ENCODE measurements at regions not wholly inside any gene's neighbourhood (a gene's known extent, or its start where the extent isn't known, plus 50 kb on each side); places are given as distances from the start of the nearest gene placed in this dataset.
"Not testable (repeated sequence)": the region's sequence is repeated elsewhere in the genome, so short reads cannot be mapped to it uniquely, and the experiment has no call there.

GRCh38 chr2:111278133-111278532 lies 157.4 kb downstream of the BCL2L11 start:
- H4K20me1 ChIP-seq (replicated peaks; ENCODE audit: control insufficient read depth, extremely low read depth, insufficient read depth, low read length); BruUV-seq (replicated peaks); intact Hi-C loops (cut with micrococcal nuclease); DNase-seq (ENCODE audit: low read depth, low spot score); H3K9me3 ChIP-seq (replicated peaks; ENCODE audit: control insufficient read depth, insufficient read depth, low read length); H3K9ac ChIP-seq (replicated peaks; ENCODE audit: extremely low read depth, insufficient read depth, low read length); H3K79me2 ChIP-seq (ENCODE audit: control insufficient read depth, insufficient read depth, low read length); H3K4me2 ChIP-seq (ENCODE audit: insufficient read depth, low read length); H3K9me1 ChIP-seq (replicated peaks; ENCODE audit: control insufficient read depth, extremely low read depth, insufficient read depth, low read length); H3K4me1 ChIP-seq (ENCODE audit: control insufficient read depth, extremely low read depth, insufficient read depth, low read length); H2AFZ ChIP-seq (ENCODE audit: low read depth, low read length); H3K36me3 ChIP-seq (ENCODE audit: control insufficient read depth in 2 of 2, extremely low read depth in 1 of 2, insufficient read depth in 2 of 2, low read length in 2 of 2); FAIRE-seq; H3K27me3 ChIP-seq (ENCODE audit: control insufficient read depth in 2 of 2, insufficient read depth in 2 of 2, low read length in 2 of 2); POLR2A ChIA-PET; H3K4me3 ChIP-seq (replicated peaks in 1 of 3; ENCODE audit: insufficient read depth in 1 of 3, low read depth in 1 of 3, low read length in 3 of 3); CTCF ChIA-PET; H3K27ac ChIP-seq (ENCODE audit: insufficient read depth, low read depth, low read length); dilution Hi-C loops (cut with MboI; ENCODE audit: extremely low pct_ligation_motif_present, low sequenced_read_pairs): not testable (repeated sequence)

GRCh38 chr2:111280709-111281286 lies 160.1 kb downstream of the BCL2L11 start:
- BruUV-seq (replicated peaks); intact Hi-C loops (cut with micrococcal nuclease); FAIRE-seq; H4K20me1 ChIP-seq (replicated peaks; ENCODE audit: control insufficient read depth, extremely low read depth, insufficient read depth, low read length); H3K4me3 ChIP-seq (replicated peaks in 1 of 3; ENCODE audit: insufficient read depth in 1 of 3, low read depth in 1 of 3, low read length in 3 of 3); CTCF ChIA-PET; DNase-seq (ENCODE audit: low read depth, low spot score); dilution Hi-C loops (cut with MboI; ENCODE audit: extremely low pct_ligation_motif_present, low sequenced_read_pairs); H3K36me3 ChIP-seq (ENCODE audit: control insufficient read depth in 2 of 2, extremely low read depth in 1 of 2, insufficient read depth in 2 of 2, low read length in 2 of 2); H3K27me3 ChIP-seq (ENCODE audit: control insufficient read depth in 2 of 2, insufficient read depth in 2 of 2, low read length in 2 of 2); H3K9me1 ChIP-seq (replicated peaks; ENCODE audit: control insufficient read depth, extremely low read depth, insufficient read depth, low read length); H3K9me3 ChIP-seq (replicated peaks; ENCODE audit: control insufficient read depth, insufficient read depth, low read length); H3K79me2 ChIP-seq (ENCODE audit: control insufficient read depth, insufficient read depth, low read length); H2AFZ ChIP-seq (ENCODE audit: low read depth, low read length); H3K9ac ChIP-seq (replicated peaks; ENCODE audit: extremely low read depth, insufficient read depth, low read length); H3K4me1 ChIP-seq (ENCODE audit: control insufficient read depth, extremely low read depth, insufficient read depth, low read length); H3K4me2 ChIP-seq (ENCODE audit: insufficient read depth, low read length); POLR2A ChIA-PET; H3K27ac ChIP-seq (ENCODE audit: insufficient read depth, low read depth, low read length): not testable (repeated sequence)

GRCh38 chr2:111282162-111282561 lies 161.4 kb downstream of the BCL2L11 start:
- dilution Hi-C loops (cut with MboI; ENCODE audit: extremely low pct_ligation_motif_present, low sequenced_read_pairs); BruUV-seq (replicated peaks); DNase-seq (ENCODE audit: low read depth, low spot score); H3K9ac ChIP-seq (replicated peaks; ENCODE audit: extremely low read depth, insufficient read depth, low read length); FAIRE-seq; CTCF ChIA-PET; H3K27ac ChIP-seq (ENCODE audit: insufficient read depth, low read depth, low read length); H3K4me3 ChIP-seq (replicated peaks in 1 of 3; ENCODE audit: insufficient read depth in 1 of 3, low read depth in 1 of 3, low read length in 3 of 3); intact Hi-C loops (cut with micrococcal nuclease); H3K36me3 ChIP-seq (ENCODE audit: control insufficient read depth in 2 of 2, extremely low read depth in 1 of 2, insufficient read depth in 2 of 2, low read length in 2 of 2); H3K9me1 ChIP-seq (replicated peaks; ENCODE audit: control insufficient read depth, extremely low read depth, insufficient read depth, low read length); H4K20me1 ChIP-seq (replicated peaks; ENCODE audit: control insufficient read depth, extremely low read depth, insufficient read depth, low read length); H3K9me3 ChIP-seq (replicated peaks; ENCODE audit: control insufficient read depth, insufficient read depth, low read length); H3K4me2 ChIP-seq (ENCODE audit: insufficient read depth, low read length); H3K27me3 ChIP-seq (ENCODE audit: control insufficient read depth in 2 of 2, insufficient read depth in 2 of 2, low read length in 2 of 2); POLR2A ChIA-PET; H3K4me1 ChIP-seq (ENCODE audit: control insufficient read depth, extremely low read depth, insufficient read depth, low read length); H3K79me2 ChIP-seq (ENCODE audit: control insufficient read depth, insufficient read depth, low read length); H2AFZ ChIP-seq (ENCODE audit: low read depth, low read length): not testable (repeated sequence)

GRCh38 chr2:111287646-111288568 lies 167.2 kb downstream of the BCL2L11 start:
- intact Hi-C loops (cut with micrococcal nuclease); H3K4me2 ChIP-seq (ENCODE audit: insufficient read depth, low read length); dilution Hi-C loops (cut with MboI; ENCODE audit: extremely low pct_ligation_motif_present, low sequenced_read_pairs); BruUV-seq (replicated peaks); H2AFZ ChIP-seq (ENCODE audit: low read depth, low read length); H3K9me1 ChIP-seq (replicated peaks; ENCODE audit: control insufficient read depth, extremely low read depth, insufficient read depth, low read length); H3K27me3 ChIP-seq (ENCODE audit: control insufficient read depth in 2 of 2, insufficient read depth in 2 of 2, low read length in 2 of 2); H3K27ac ChIP-seq (ENCODE audit: insufficient read depth, low read depth, low read length); H3K4me1 ChIP-seq (ENCODE audit: control insufficient read depth, extremely low read depth, insufficient read depth, low read length); H3K4me3 ChIP-seq (replicated peaks in 1 of 3; ENCODE audit: insufficient read depth in 1 of 3, low read depth in 1 of 3, low read length in 3 of 3); POLR2A ChIA-PET; DNase-seq (ENCODE audit: low read depth, low spot score); H4K20me1 ChIP-seq (replicated peaks; ENCODE audit: control insufficient read depth, extremely low read depth, insufficient read depth, low read length); H3K9ac ChIP-seq (replicated peaks; ENCODE audit: extremely low read depth, insufficient read depth, low read length); H3K36me3 ChIP-seq (ENCODE audit: control insufficient read depth in 2 of 2, extremely low read depth in 1 of 2, insufficient read depth in 2 of 2, low read length in 2 of 2); CTCF ChIA-PET; FAIRE-seq; H3K79me2 ChIP-seq (ENCODE audit: control insufficient read depth, insufficient read depth, low read length); H3K9me3 ChIP-seq (replicated peaks; ENCODE audit: control insufficient read depth, insufficient read depth, low read length): not testable (repeated sequence)
